HK-2 (cell line): ENCODE measurements at regions not wholly inside any gene's neighbourhood (a gene's known extent, or its start where the extent isn't known, plus 50 kb on each side); places are given as distances from the start of the nearest gene placed in this dataset.

Source experiments
- DNase-seq: peaks from one replicate; pipeline ENCODE4 v3.0.0-alpha.2; 2018; ENCODE audit not compliant: unreplicated experiment

DNA sequence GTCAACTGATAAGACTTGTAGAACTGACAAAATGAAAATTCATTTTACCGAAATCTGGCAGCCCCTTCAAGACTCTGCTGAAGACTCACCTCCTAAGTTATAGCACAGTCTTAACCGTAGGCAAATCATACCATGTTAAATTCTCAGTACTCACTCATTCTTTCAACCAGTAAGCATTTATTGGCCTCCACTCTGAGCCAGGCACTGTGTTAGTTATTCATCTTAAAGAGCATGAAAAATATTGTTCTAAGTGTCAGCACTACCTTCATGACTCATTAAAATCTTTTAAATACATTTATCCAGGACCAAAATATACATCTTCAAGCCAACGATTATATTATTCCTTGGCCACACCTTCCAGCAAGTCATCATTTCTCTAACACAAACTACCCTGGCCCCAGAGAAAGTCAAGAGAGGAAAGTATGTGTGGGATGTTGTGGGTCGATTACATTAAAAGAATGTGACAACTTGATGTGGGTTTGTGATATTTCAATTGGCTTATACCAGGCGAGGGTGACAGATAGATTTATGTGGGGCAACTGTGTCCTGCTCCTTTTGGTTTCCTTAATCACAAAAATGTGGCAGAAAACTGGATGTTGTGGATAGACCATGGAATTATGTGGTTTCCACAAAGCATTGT is 55.0 kb downstream of the TMEM30B start:
- no peak for DNase-seq

DNA sequence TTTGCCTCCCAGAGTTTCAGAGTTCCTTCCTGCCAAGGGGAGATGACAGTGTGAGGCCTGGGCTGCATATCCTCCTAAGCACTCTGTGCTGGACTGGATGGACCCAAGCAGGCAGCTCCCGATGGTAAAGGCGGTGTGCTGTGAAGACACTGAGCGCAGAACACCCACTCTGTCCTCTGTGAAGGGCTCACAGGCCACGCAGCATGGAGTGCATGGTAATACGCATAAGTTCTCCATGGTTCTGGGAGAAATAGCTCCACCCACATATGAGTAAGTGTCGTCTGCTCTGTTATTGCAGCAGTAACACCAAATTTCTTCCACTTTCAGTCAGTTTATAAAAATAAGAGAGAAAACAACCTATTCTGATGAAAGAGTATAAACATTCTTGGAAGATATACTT is 55.8 kb downstream of the TMEM30B start:
- no peak for DNase-seq

DNA sequence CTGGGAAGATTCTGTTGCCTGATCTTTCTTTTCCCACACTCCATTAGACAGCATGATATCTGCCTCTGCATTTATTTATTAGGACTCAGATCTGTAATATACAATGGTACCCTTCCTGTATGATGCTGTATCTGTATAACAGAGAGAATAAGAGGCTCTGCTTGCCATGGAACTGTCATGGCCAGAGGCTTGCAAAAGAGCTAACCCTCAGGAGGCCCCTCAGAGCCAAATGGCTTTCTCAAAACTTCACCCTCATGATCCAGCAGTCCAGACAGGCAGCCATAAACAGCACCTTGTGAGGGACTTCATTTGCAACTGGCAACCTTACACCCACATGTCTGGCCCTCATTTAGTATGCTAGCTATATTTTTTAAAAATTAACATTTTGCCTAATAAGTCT is 57.6 kb downstream of the TMEM30B start:
- DNase-seq = no peak

DNA sequence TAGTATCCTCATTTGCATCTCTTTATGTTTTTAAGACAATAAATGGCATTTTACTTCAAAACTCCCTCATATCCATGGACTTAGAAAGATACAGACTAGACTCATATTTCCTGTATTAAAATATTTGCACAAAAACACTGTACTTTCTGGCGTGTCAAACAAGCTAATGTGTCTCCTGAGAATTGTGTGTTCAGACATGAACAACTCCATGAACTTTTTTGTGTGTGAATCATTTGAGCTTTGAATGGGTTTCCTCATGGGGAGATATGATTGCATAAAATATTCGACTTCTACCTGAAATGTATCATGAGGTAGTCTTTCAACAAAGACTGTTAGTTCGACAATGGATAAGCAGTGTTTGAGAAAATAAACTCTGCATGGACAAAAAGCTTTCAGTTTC is 58.8 kb downstream of the TMEM30B start:
- no peak for DNase-seq

DNA sequence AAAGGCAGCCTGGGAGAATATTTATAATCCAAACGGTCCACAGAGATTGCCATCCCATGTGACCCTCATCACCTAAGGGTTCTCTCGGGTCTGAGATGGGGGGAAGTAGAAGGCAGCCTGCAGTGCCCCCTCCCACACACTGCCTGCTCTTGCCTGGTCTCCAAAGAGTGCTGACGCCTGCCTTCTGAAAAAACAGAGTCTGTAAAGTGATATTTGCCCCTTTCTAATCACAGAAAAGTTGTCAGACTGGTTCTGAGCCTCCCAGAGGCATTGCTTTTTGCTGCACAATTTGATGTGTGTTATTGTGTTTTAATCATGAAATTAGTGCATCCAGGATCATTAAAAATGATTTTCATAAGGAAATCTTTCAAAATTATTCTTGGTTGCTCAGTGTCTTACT is 59.2 kb downstream of the TMEM30B start:
- DNase-seq = no peak

DNA sequence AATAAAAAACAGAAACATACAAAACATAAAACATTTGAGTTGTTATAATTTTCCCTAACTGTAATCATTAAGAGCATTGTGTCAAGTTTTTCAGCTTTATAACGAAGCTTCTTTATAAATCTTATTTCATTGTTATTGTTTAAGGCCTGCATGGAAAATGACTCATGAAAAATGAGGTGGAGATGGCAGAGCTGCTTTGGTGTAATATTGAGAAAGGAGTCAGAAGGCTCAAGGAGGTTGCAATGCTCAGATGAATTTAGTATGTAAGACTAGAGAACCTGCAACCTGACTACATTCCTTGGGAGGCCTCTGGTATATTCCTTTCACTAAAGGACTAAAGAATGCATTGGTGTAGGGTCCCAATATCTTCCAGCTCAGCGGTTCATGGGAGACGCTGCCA is 61.5 kb downstream of the TMEM30B start:
- no peak for DNase-seq

DNA sequence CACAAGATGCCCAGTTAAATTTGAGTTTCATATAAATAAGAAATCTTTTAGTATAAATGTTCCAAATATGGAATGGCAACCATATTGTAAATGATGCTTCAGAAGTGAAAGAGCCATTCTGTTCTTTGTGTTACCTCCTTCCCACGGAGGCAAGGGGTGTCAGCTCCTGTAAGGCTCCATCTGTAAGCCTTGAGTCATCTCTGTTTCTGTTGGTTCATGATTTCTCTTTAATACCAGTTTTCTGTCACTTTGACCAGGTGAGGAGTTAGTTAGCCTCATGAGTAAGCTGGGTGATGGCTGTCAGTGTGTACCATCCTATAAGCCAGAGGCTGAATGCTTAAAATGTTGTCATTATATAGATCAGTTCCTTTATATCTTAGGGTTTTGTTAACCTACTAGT is 61.9 kb downstream of the TMEM30B start:
- no peak for DNase-seq

DNA sequence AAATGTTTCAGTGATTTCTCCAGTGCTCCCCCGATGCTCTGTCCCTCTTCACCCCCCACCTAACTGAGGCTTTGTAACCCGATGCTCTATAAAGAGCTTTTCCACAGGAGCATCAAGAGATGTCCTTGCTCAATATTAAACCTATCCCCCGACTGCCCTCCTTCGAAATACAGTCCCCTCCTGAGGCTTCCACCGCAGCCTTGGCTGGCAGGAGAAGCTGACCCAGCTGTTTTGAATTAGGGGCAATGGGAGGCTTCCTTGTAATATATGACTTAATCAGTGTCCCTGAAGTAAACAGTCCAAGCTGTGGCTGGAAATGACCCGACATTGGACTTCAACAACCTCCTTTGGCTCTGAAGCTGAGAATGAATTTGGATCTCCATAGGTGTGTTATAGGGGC is 62.4 kb downstream of the TMEM30B start:
- no peak for DNase-seq

DNA sequence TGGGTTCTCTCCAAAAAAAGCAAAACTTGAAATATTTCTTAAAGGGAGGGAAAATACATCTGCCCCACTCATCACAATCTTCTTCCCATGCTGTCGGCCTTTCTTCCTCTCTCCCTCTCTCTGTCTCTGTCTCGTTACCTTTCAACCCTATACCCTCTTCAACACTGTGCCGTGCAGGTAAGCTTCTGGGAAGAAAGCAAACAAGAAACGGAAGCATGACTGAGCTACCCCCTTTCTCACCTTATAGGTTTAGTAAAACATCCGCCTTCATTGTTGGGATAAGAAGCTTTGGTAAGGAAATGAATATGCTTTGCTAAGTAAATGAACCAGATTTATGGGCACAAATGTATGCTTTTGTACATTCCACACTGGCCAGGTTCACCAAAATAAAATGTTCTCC is 63.0 kb downstream of the TMEM30B start:
- DNase-seq = no peak

DNA sequence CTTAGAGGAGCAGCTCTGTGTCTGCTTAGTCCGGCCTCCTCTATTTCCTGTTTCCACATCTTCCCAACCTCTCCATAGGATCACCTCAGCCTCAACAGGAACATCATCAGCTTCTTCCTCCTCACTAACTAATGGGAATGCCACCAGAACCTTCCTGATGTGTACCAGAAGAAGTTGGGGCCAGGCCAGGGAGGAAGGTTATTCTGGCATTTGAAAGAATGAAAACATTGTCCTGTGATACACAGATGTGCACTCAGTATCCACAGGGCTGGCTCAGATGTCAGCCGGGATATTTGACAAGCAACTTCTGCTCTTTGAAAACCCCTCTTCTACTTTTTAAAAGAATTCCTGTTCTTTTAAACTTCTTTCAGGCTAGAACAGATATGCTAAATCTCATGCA is 63.6 kb downstream of the TMEM30B start:
- no peak for DNase-seq

DNA sequence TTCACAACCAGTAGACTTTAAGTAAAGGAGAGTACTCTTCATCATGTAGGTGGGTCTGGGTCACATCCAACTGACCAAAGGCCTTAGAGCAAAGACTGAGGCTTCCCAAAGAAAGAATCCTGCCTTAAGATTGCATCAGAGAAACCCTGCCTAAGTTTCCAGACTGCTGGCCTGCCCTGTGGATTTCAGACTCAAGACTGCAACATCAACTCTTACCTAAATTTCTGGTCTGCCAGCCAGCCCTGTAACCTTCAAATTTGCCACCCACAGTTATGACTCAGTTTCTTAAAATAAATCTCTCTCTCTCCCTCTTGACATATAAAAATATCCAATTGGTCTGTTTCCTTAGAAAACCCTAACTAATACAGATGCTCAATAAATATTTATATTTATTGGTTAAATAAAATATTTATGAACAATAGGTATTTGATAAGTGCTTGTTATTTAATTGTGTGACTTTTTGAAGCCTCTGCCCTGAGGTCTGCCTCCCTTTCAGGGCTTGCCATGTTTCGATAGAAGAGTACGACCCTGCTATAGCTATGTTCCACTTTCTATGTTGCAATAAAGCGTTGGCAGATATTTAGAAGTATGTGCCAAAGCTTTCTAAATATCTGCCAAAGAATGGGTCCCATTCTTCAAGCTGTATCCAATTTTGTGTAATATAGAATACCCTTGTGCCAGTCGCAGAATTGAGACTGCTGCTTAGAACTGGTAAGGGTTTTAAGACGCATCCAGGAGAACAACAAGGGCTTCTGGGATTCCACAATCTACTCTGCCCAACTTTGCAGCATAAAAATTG is 65.7 kb downstream of the TMEM30B start:
- no peak for DNase-seq

DNA sequence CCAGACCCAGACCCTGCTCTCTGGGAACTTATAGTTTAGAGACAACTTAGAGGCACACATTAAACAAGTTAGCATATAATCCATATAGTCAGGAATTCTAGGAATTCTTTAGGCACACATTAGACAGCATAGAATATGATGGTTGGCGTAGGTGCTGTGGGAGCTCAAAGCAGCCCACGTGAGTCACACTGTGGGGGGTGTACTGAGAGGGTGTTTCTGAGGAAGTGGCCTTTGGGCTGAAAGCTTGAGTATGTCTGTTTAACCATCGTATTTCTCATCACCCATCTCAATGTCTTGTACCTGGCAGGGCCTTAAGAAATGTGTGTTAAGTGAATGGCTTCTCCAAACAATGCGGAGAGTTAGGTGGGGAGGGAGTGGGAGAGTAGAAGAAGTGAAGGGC is 67.2 kb downstream of the TMEM30B start:
- no peak for DNase-seq

DNA sequence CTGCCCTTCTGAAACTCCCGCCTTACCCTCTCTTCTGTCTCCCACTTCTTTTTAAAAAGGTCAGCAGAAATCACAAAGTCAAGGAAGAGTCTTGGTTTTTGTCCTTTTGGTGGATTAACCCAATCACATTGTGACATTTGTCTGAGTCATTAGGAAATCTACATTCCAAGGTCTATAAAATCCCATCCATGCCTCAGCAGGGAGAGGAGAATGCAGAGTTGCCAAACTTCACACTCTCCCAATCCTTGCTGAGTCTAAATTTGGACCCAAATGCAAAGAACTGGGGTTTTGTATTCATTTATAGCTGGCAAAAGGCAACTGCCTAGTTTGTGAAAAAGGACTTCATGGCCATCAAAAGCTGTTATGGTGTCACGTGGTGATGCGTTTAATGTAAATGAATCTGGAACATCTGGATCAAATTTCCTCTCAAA is 67.9 kb downstream of the TMEM30B start:
- DNase-seq = no peak

DNA sequence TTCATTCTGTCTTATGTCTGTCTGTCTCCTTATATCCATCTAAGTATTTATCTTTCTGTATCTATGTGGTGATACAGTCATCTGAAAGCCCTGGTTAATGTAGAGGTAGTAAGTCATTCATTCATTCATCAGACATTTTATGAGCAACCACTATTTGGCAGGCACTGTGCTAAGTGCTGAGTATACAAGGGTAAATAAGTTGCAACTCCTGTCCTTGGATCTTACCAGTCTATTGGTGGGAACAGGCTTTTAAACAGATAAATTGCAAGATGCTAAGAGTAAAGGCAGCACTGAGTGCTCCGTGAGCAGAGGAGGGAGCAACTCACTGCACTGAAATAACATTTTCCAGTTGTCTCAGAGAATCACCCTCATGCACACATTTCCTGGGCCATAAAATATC is 68.6 kb downstream of the TMEM30B start:
- no peak for DNase-seq

DNA sequence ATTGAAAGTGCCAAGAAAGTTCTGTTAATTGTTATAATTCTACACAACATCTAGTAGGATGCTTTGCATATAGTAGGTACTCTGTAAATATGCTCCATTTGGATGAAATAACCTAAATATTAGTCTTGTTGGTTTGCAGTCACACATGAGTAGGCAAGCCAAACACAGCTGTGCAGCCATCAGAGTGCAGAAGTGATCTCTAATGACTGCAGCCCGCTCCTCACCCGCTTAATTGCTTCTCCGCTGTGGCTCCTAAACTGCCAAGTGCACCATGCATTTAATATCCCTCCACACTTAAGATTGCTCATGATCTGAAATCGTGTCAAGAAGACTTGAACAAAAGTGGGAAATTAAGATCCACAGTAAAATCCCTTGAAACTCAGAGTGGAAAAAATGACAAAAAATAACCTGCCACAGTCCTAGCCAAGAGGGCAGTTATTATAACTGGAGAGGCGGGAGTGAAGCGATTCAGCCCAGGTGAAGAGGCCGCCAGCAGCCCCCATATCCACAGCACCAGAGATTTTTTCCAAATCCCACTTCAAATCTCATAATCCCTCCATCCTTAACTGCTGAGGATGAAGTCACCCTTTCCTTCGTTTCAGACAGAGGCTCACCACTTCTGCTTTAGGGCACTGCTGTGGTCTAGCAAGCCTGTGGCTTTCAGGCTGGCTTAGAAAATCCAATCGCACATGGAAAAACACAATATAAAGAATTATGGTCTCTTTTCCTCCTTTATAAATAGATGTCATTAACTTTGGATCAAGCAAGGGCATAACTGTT is 69.5 kb downstream of the TMEM30B start:
- DNase-seq = no peak

DNA sequence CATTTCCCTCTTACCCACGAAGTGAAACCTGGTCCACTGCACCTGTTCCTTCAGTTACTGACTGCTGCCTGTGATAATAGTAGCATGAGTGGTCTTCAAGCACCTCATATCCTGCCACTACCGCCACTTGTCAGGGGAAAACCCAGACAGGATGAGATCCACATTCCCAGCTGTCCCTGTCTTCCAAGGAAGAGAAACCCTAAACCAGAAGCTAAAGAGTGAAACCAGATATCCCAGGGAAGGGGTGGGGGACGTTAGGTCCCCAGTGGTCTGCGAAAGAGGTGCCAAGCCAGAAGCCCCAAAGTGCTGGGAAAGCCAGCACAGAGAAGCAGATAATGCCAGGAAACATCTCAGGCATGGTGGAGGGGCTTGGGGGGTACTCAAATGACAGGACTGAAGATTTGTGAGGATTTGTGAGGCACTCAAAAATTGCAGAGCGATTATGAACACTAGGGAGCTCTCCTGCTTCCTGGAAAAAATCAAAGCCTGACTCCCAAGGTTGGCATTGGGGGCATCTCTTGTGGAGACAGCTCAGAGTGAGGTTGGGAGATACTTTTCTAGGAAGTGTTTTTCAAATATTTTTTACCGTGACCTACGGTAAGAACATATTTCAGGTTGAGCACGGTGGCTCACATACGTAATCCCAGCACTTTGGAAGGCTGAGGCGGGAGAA is 77.9 kb downstream of the TMEM30B start:
- no peak for DNase-seq

DNA sequence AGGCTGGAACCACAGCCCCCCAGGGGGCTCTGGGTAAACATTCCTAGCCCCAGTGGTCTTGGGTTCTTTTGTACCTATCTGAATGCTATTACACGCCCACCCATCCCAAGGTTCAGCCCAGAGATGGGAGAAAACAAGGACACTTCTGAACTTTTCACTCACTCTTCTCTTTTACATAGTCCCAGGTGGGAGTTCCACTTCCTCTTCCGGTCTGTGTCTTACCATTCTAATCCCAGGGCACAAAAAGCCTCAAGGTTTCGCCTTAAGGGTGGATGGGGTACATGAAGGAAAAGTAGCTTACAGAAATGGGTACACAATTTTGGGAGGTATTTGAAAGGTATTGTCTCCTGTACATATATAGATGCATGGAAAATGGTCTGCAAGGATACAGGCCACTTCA is 79.0 kb downstream of the TMEM30B start:
- no peak for DNase-seq

DNA sequence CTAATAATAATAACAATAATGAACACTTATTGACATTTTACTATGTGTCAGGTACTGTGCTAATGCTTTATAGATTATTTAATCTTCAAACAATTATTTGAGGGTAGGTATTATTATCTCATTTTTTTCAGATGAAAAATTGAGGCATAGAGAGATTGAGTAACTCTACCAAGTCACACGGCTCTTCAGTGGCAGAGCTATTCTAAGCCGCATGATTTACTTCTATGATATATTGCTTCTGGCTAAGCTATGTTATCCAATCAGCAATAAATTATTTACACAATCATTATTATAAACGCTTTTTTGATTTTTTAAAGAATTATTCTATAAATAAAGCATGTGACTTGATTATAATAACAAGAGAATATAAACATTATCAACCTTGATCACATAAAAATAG is 80.0 kb downstream of the TMEM30B start:
- DNase-seq = no peak

DNA sequence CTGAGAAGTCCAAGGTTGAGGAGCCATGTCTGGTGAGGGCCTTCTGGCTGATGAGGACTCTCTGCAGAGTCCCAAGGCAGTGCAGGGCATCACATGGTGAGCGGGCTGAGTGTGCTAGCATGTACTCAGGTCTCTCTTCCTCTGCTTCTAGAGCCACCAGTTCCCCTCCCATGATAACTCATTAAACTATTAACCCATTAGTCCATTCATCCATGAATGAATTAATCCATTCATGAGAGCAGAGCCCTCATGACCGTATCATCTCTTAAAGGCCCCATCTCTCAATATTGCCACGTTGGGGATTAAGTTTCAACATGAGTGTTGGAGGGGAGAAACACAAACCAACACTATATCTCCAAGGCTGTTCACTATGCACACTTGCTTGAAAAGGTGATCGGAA is 83.7 kb downstream of the TMEM30B start:
- DNase-seq = no peak

DNA sequence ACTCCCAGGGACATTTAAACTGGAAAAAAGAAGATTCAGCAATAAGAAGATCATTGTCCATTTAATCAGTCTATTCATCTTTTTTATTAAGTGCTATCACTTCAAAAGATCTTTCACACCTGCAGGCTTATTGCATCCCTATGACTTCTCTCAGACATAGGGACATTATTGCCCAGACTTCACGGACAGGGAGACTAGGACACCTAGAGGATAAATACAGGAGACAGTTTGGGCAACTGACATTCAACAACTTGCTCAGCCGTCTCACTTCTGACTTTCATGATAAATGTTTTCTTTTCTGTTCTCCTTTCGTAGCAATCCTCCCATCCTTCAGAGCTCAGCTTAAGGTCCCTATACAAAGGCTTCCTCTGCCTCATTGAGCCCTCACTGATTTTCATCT is 84.3 kb downstream of the TMEM30B start:
- DNase-seq = no peak

DNA sequence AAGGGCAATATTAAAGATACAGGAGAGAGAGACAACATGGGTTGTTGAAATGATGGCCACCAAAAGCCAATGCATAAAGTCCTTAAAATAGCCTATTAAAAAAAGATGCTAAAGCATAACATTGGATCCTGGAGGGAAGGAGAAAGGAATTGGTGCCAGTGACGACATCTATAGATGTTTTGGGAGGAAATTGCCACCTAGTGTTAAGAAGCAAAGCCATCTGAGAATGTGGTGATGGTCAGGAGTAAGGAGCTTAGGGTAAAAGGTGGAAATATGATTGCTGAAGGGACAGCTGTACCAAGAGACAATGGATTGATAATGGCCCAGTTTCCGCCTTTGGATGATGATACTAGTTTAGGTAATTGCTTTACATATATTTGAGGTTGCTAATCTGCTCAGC is 85.1 kb downstream of the TMEM30B start:
- no peak for DNase-seq

DNA sequence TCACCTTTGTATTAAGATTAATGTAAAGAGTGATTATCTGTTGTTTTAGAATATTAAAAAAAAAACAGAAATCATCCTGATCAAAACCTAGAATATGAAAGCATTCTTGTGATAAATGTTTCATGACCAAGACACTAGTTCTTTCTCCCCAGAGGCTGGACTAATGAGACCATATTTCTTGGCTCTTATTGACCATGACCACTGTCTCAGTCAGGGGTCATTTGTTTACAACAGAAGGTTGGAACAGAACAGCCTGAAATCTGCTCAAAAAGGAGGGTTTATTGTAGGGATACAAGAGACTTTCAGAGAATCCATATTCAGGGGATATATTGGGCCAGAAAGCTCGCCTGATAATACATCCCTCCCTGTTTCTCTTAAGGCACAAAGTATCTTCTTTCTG is 87.7 kb downstream of the TMEM30B start:
- DNase-seq = no peak
